ENCODE measurements at regions not wholly inside any gene's neighbourhood (a gene's known extent, or its start where the extent isn't known, plus 50 kb on each side); places are given as distances from the start of the nearest gene placed in this dataset.
"Not testable (repeated sequence)": the region's sequence is repeated elsewhere in the genome, so short reads cannot be mapped to it uniquely, and the experiment has no call there.

- no peak for DNase-seq
Observed at GRCh38 chr9:30967476-30967875, 1417.0 kb upstream of the ACO1 start.

GRCh38 chr9:30970186-30970585 lies 1414.3 kb upstream of the ACO1 start:
- no peak for DNase-seq

GRCh38 chr9:30970812-30971211 lies 1413.6 kb upstream of the ACO1 start:
- DNase-seq = no peak

- no peak for DNase-seq
Observed at GRCh38 chr9:30972654-30973053, 1411.8 kb upstream of the ACO1 start.

GRCh38 chr9:30977965-30978364 lies 1406.5 kb upstream of the ACO1 start:
- no peak for DNase-seq

GRCh38 chr9:30982301-30982700 lies 1402.1 kb upstream of the ACO1 start:
- no peak for DNase-seq

GRCh38 chr9:30995956-30996738 lies 1388.3 kb upstream of the ACO1 start:
- DNase-seq = no peak

- no peak for DNase-seq
Observed at GRCh38 chr9:30996761-30997160, 1387.7 kb upstream of the ACO1 start.

- DNase-seq = no peak
Observed at GRCh38 chr9:30997291-30997690, 1387.2 kb upstream of the ACO1 start.

- no peak for DNase-seq
Observed at GRCh38 chr9:31005086-31005665, 1379.3 kb upstream of the ACO1 start.

GRCh38 chr9:31013371-31013770 lies 1371.1 kb upstream of the ACO1 start:
- no peak for DNase-seq

- no peak for DNase-seq
Observed at GRCh38 chr9:31023847-31024246, 1360.6 kb upstream of the ACO1 start.

- no peak for DNase-seq
Observed at GRCh38 chr9:31027678-31028077, 1356.8 kb upstream of the ACO1 start.

- no peak for DNase-seq
Observed at GRCh38 chr9:31028137-31028536, 1356.3 kb upstream of the ACO1 start.

GRCh38 chr9:31030741-31031202 lies 1353.7 kb upstream of the ACO1 start:
- no peak for DNase-seq

GRCh38 chr9:31032206-31032605 lies 1352.2 kb upstream of the ACO1 start:
- no peak for DNase-seq

GRCh38 chr9:31034311-31034710 lies 1350.1 kb upstream of the ACO1 start:
- no peak for DNase-seq

GRCh38 chr9:31040564-31040963 lies 1343.9 kb upstream of the ACO1 start:
- no peak for DNase-seq

GRCh38 chr9:31045810-31046209 lies 1338.6 kb upstream of the ACO1 start:
- DNase-seq = no peak

GRCh38 chr9:31061592-31061991 lies 1322.9 kb upstream of the ACO1 start:
- not testable (repeated sequence) for DNase-seq

GRCh38 chr9:31065691-31066090 lies 1318.8 kb upstream of the ACO1 start:
- DNase-seq = no peak

- no peak for DNase-seq
Observed at GRCh38 chr9:31067418-31067817, 1317.0 kb upstream of the ACO1 start.

- DNase-seq = no peak
Observed at GRCh38 chr9:31071606-31072286, 1312.7 kb upstream of the ACO1 start.

GRCh38 chr9:31078175-31078574 lies 1306.3 kb upstream of the ACO1 start:
- DNase-seq = no peak
